HG03103 (cell line): ENCODE measurements at regions not wholly inside any gene's neighbourhood (a gene's known extent, or its start where the extent isn't known, plus 50 kb on each side); places are given as distances from the start of the nearest gene placed in this dataset.

ENCODE experiments used
- ATAC-seq: cut with Tn5 transposase; IDR thresholded peaks from one replicate; pipeline ENCODE4 v1.9.1; 2021; ENCODE audit warnings: low read depth; ENCODE audit not compliant: unreplicated experiment

GRCh38 chr11:111444040-111444439 lies 65.0 kb upstream of the POU2AF1 start:
- ATAC-seq: no peak

- ATAC-seq: no peak
These were observed 64.6 kb upstream of the POU2AF1 start for GRCh38 chr11:111443640-111444039.

- ATAC-seq: no peak
These were observed 64.0 kb upstream of the POU2AF1 start for GRCh38 chr11:111443032-111443431.

GRCh38 chr11:111441443-111441842 lies 62.4 kb upstream of the POU2AF1 start:
- no peak for ATAC-seq

GRCh38 chr11:111440416-111441205 lies 61.5 kb upstream of the POU2AF1 start:
- ATAC-seq: no peak

GRCh38 chr11:111439901-111440300 lies 60.8 kb upstream of the POU2AF1 start:
- no peak for ATAC-seq

- ATAC-seq: no peak
These were observed 59.9 kb upstream of the POU2AF1 start for GRCh38 chr11:111438846-111439520.

- no peak for ATAC-seq
These were observed 59.1 kb upstream of the POU2AF1 start for GRCh38 chr11:111438168-111438567.

- no peak for ATAC-seq
These were observed 56.1 kb upstream of the POU2AF1 start for GRCh38 chr11:111435046-111435698.

GRCh38 chr11:111429066-111429506 lies 50.0 kb upstream of the POU2AF1 start:
- ATAC-seq: peak; percentile 80
